BLaER1 (cell line): ENCODE measurements at regions not wholly inside any gene's neighbourhood (a gene's known extent, or its start where the extent isn't known, plus 50 kb on each side); places are given as distances from the start of the nearest gene placed in this dataset.
"Not testable (repeated sequence)": the region's sequence is repeated elsewhere in the genome, so short reads cannot be mapped to it uniquely, and the experiment has no call there.

Experiments used
- H3K27ac ChIP-seq: shearing (Covaris generic); formaldehyde crosslinking; 2 replicates; pipeline ENCODE4 v1.8.1; 2022
- H3K27me3 ChIP-seq: shearing (Covaris generic); formaldehyde crosslinking; 2 replicates; pipeline ENCODE4 v1.8.1; 2022
- H3K36me3 ChIP-seq: shearing (Covaris generic); formaldehyde crosslinking; 2 replicates; pipeline ENCODE4 v1.8.1; 2022
- H3K4me1 ChIP-seq: shearing (Covaris generic); formaldehyde crosslinking; 2 replicates; pipeline ENCODE4 v1.8.1; 2022
- H3K4me2 ChIP-seq: shearing (Covaris generic); formaldehyde crosslinking; 2 replicates; pipeline ENCODE4 v1.8.1; 2022
- H3K4me3 ChIP-seq: shearing (Covaris generic); formaldehyde crosslinking; 2 replicates; pipeline ENCODE4 v1.8.1; 2022
- H3K9ac ChIP-seq: shearing (Covaris generic); formaldehyde crosslinking; 2 replicates; pipeline ENCODE4 v1.8.1; 2022
- H3K9me3 ChIP-seq: shearing (Covaris generic); formaldehyde crosslinking; 2 replicates; pipeline ENCODE4 v1.8.1; 2022
- H4K20me1 ChIP-seq: shearing (Covaris generic); formaldehyde crosslinking; 2 replicates; pipeline ENCODE4 v1.8.1; 2022
- Cebpa-rat ChIP-seq: shearing (Covaris generic); IDR thresholded peaks from 2 replicates; pipeline ENCODE4 v1.8.1; 2022

- no peak overlapping the region for H3K9ac ChIP-seq
- no peaks in the 10 kb centered on the region for H3K36me3 ChIP-seq
- no peaks in the 10 kb centered on the region for H3K27me3 ChIP-seq
- H4K20me1 ChIP-seq = no peaks in the 10 kb centered on the region
- no peak overlapping the region for H3K4me3 ChIP-seq
- H3K4me2 ChIP-seq = peak overlapping the region; percentile 74
- no peaks in the 10 kb centered on the region for H3K9me3 ChIP-seq
- no peak overlapping the region for H3K27ac ChIP-seq
- H3K4me1 ChIP-seq = peaks cover 28% of the 10 kb centered on the region
- no peak for TF ChIP-seq Cebpa-rat
Observed at GRCh38 chr11:44383246-44383645, 73.3 kb upstream of the ALX4 start.

GRCh38 chr11:44387415-44387814, 77.5 kb upstream of the ALX4 start:
- peak overlapping the region; percentile 6 for H3K4me2 ChIP-seq
- no peaks in the 10 kb centered on the region for H3K27me3 ChIP-seq
- no peak for TF ChIP-seq Cebpa-rat

GRCh38 chr11:44387825-44388224, 77.9 kb upstream of the ALX4 start:
- no peak overlapping the region for H3K9ac ChIP-seq
- no peaks in the 10 kb centered on the region for H3K36me3 ChIP-seq
- no peaks in the 10 kb centered on the region for H4K20me1 ChIP-seq
- peaks cover 10% of the 10 kb centered on the region for H3K9me3 ChIP-seq
- H3K27ac ChIP-seq = no peak overlapping the region
- peak overlapping the region; percentile 6 for H3K4me2 ChIP-seq
- H3K4me1 ChIP-seq = peaks cover 13% of the 10 kb centered on the region
- no peak for TF ChIP-seq Cebpa-rat
- no peak overlapping the region for H3K4me3 ChIP-seq
- H3K27me3 ChIP-seq = no peaks in the 10 kb centered on the region

More at GRCh38 chr11:44387415-44387814, 77.5 kb upstream of the ALX4 start:
- Histone ChIP-seq H3K36me3 (no peaks in the 10 kb centered on the region), H3K4me3 (no peak overlapping the region), H3K9me3 (peaks cover 10% of the 10 kb centered on the region), H3K27ac (no peak overlapping the region), H4K20me1 (no peaks in the 10 kb centered on the region), H3K4me1 (peaks cover 17% of the 10 kb centered on the region), H3K9ac (no peak overlapping the region)

- no peak overlapping the region for H3K4me3 ChIP-seq
Observed at GRCh38 chr11:44388828-44389657, 79.1 kb upstream of the ALX4 start.

GRCh38 chr11:44389963-44390605, 80.1 kb upstream of the ALX4 start:
- Histone ChIP-seq H3K27ac (no peak overlapping the region), H3K36me3 (no peaks in the 10 kb centered on the region), H3K9ac (no peak overlapping the region), H3K4me3 (no peak overlapping the region), H3K4me1 (peaks cover 7% of the 10 kb centered on the region; the same call in 1 of the 2 replicates), H3K4me2 (no peak overlapping the region), H3K27me3 (no peaks in the 10 kb centered on the region), H3K9me3 (peaks cover 13% of the 10 kb centered on the region), H4K20me1 (no peaks in the 10 kb centered on the region)
- TF ChIP-seq Cebpa-rat = no peak

More at GRCh38 chr11:44388828-44389657, 79.1 kb upstream of the ALX4 start:
- Histone ChIP-seq H3K27ac (no peak overlapping the region), H3K9ac (no peak overlapping the region), H3K36me3 (no peaks in the 10 kb centered on the region), H3K27me3 (no peaks in the 10 kb centered on the region), H3K9me3 (peaks cover 10% of the 10 kb centered on the region), H3K4me1 (peaks cover 7% of the 10 kb centered on the region; the same call in 1 of the 2 replicates), H3K4me2 (peak overlapping the region; percentile 8; the same call in 1 of the 2 replicates), H4K20me1 (no peaks in the 10 kb centered on the region)
- no peak for TF ChIP-seq Cebpa-rat

GRCh38 chr11:44391004-44391403, 81.1 kb upstream of the ALX4 start:
- H3K4me2 ChIP-seq, H4K20me1 ChIP-seq, H3K9ac ChIP-seq, H3K4me3 ChIP-seq, H3K27ac ChIP-seq, H3K4me1 ChIP-seq, H3K27me3 ChIP-seq, H3K36me3 ChIP-seq: not testable (repeated sequence)
- peaks cover 15% of the 10 kb centered on the region for H3K9me3 ChIP-seq

GRCh38 chr11:44396746-44397145, 86.8 kb upstream of the ALX4 start:
- not testable (repeated sequence) for H3K27me3 ChIP-seq, H3K27ac ChIP-seq, H4K20me1 ChIP-seq, H3K9ac ChIP-seq, H3K4me3 ChIP-seq, H3K36me3 ChIP-seq, H3K9me3 ChIP-seq, H3K4me2 ChIP-seq
- H3K4me1 ChIP-seq = peaks cover 17% of the 10 kb centered on the region

- Histone ChIP-seq H3K4me3 (no peak overlapping the region), H3K9me3 (0 out of 2 replicates have a peak, but pooled peaks cover 5% of the 10 kb centered on the region), H3K9ac (no peak overlapping the region), H3K4me1 (peaks cover 23% of the 10 kb centered on the region), H3K4me2 (peak overlapping the region; percentile 56), H3K27me3 (no peaks in the 10 kb centered on the region), H3K27ac (no peak overlapping the region), H4K20me1 (no peaks in the 10 kb centered on the region), H3K36me3 (no peaks in the 10 kb centered on the region)
- no peak for TF ChIP-seq Cebpa-rat
Observed at GRCh38 chr11:44397586-44398178, 87.7 kb upstream of the ALX4 start.

- TF ChIP-seq Cebpa-rat = no peak
Observed at GRCh38 chr11:44398266-44399030, 88.5 kb upstream of the ALX4 start.

More at GRCh38 chr11:44398266-44399030, 88.5 kb upstream of the ALX4 start:
- Histone ChIP-seq H3K4me1 (peaks cover 31% of the 10 kb centered on the region), H3K4me3 (no peak overlapping the region), H3K9me3 (0 out of 2 replicates have a peak, but pooled peaks cover 5% of the 10 kb centered on the region), H3K4me2 (peak overlapping the region; percentile 56), H3K27me3 (no peaks in the 10 kb centered on the region), H3K36me3 (no peaks in the 10 kb centered on the region), H3K27ac (no peak overlapping the region), H3K9ac (no peak overlapping the region), H4K20me1 (no peaks in the 10 kb centered on the region)
